Heart left ventricle (tissue), 16 donors: ENCODE measurements at regions not wholly inside any gene's neighbourhood (a gene's known extent, or its start where the extent isn't known, plus 50 kb on each side); places are given as distances from the start of the nearest gene placed in this dataset.

Source experiments
- ATAC-seq, 4 donors: fragments of 200-7000 bp; cut with Tn5 transposase; one replicate each; pipeline ENCODE4 v1.9.1; 2020 to 2022; ENCODE audit warnings: moderate library complexity in 4 of 4, mild to moderate bottlenecking in 3 of 4, moderate number of reproducible peaks in 1 of 4
- DNase-seq, 5 donors: peaks; one replicate each; pipeline ENCODE4 v3.0.0-alpha.2; 2020
- H3K27ac ChIP-seq, 12 donors: fragments of 200-600 bp; sonication (generic) in 4 of 12; one replicate each; pipeline versions ENCODE4 v1.5.0 to v1.8.0; 2016 to 2022; ENCODE audit warnings: mild to moderate bottlenecking in 2 of 12
- H3K27me3 ChIP-seq, 9 donors: fragments of 200-600 bp; sonication (generic) in 2 of 9; one replicate each; pipeline versions ENCODE4 v1.5.1 to v1.8.0; 2016 to 2022; ENCODE audit warnings: mild to moderate bottlenecking in 3 of 9
- H3K36me3 ChIP-seq, 9 donors: fragments of 200-600 bp; sonication (generic) in 2 of 9; one replicate each; pipeline versions ENCODE4 v1.5.0 to v1.8.0; 2018 to 2022; ENCODE audit warnings: mild to moderate bottlenecking in 2 of 9
- H3K4me1 ChIP-seq, 12 donors: fragments of 200-600 bp; sonication (generic) in 4 of 12; one replicate each; pipeline versions ENCODE4 v1.5.0 to v1.8.0; 2016 to 2022; ENCODE audit warnings: mild to moderate bottlenecking in 3 of 12
- H3K4me3 ChIP-seq, 12 donors: fragments of 200-600 bp; sonication (generic) in 4 of 12; one replicate each; pipeline versions ENCODE4 v1.5.0 to v1.8.0; 2017 to 2022; ENCODE audit warnings: mild to moderate bottlenecking in 9 of 12, moderate library complexity in 4 of 12
- H3K9me3 ChIP-seq, 12 donors: fragments of 200-600 bp; sonication (generic) in 4 of 12; one replicate each; pipeline versions ENCODE4 v1.5.0 to v1.8.0; 2016 to 2022; ENCODE audit warnings: mild to moderate bottlenecking in 1 of 12
- CTCF ChIP-seq, 12 donors: fragments of 200-600 bp; sonication (generic) in 4 of 12; IDR thresholded peaks; one replicate each; pipeline versions ENCODE4 v1.5.0 to v1.8.0; 2018 to 2022; ENCODE audit warnings: antibody characterized with exemption in 12 of 12, mild to moderate bottlenecking in 5 of 12
- POLR2A ChIP-seq, 2 donors: fragments of 450-650 bp; IDR thresholded peaks; one replicate each; pipeline ENCODE4 v1.6.1; 2017; ENCODE audit warnings: antibody characterized with exemption in 2 of 2, mild to moderate bottlenecking in 2 of 2, moderate library complexity in 2 of 2
- WGBS, 4 donors: extraction: QIAGEN DNeasy Blood & Tissue Kit in 2 of 4; methylation state at CpG; one replicate each; pipeline versions ENCODE4 v1.1.5 to v1.1.7; 2013 to 2018; 5-methylcytosine and 5-hydroxymethylcytosine counted together
- intact Hi-C, 10 donors: fragments of 100-400 bp; cut with DNase I; formaldehyde crosslinking; loops; one replicate each; pipeline versions ENCODE4 v1.11.1 to v1.14.2; 2022
- donor health status: ischemic (EF 13 %, LVEDD 7.1; RV severe dilation, severe dysfunction).
- donor health status: healthy with polysubstance abuse.
- donor health status: DM: no; HTN: yes; CAD: no.
- donor health status: DM: no; HTN: no; CAD: no.
- donor health status: ischemic (EF 25% LVEDD 6.9; RV normal size, moderate dysfunction).
- donor health status: ischemic (EF 25% LVEDD 5.7; RV mildly dilated, moderate dysfunction).
- donor health status: healthy.
- donor health status: DM: yes; HTN: yes; CAD: no.
- donor health status: ischemic (EF 35%, LVEDD 5.7; RV mildly dilated, moderate dysfunction).
- donor health status: nonischemic (EF 11% LVEDD 7.7; RV severe dilation, severe dysfunction).
- donor health status: DM: yes; HTN: yes; CAD: no.
- donor health status: PGD.
- donor health status: ischemic (EF 29% LVEDD 5.4; RV normal size, mild dysfunction).
- donor health status: nonischemic (EF 23%, LVEDD 6.1; RV moderate dilation, normal function).

- H3K9me3 ChIP-seq = no peaks in the 10 kb centered on the region
- no peak overlapping the region for H3K4me3 ChIP-seq
- no peaks in the 10 kb centered on the region for H3K36me3 ChIP-seq
- H3K27me3 ChIP-seq = no peaks in the 10 kb centered on the region
- H3K27ac ChIP-seq = no peak overlapping the region
- ATAC-seq (no peak), DNase-seq (no peak)
- intact Hi-C loops = no loop called here
- WGBS, 4 donors = 38 to 48% methylated on average over 7 of the region's 7 CpGs; no CpG with 5 or more reads in 2 of the 4 donors
- no peaks in the 10 kb centered on the region for H3K4me1 ChIP-seq
- TF ChIP-seq CTCF (IDR thresholded peaks at IDR 0.05) (no peak), POLR2A (IDR thresholded peaks at IDR 0.05) (no peak)
These were observed 573.1 kb upstream of the TSPY4 start for GRCh38 chrY:8764184-8764583.

DNA sequence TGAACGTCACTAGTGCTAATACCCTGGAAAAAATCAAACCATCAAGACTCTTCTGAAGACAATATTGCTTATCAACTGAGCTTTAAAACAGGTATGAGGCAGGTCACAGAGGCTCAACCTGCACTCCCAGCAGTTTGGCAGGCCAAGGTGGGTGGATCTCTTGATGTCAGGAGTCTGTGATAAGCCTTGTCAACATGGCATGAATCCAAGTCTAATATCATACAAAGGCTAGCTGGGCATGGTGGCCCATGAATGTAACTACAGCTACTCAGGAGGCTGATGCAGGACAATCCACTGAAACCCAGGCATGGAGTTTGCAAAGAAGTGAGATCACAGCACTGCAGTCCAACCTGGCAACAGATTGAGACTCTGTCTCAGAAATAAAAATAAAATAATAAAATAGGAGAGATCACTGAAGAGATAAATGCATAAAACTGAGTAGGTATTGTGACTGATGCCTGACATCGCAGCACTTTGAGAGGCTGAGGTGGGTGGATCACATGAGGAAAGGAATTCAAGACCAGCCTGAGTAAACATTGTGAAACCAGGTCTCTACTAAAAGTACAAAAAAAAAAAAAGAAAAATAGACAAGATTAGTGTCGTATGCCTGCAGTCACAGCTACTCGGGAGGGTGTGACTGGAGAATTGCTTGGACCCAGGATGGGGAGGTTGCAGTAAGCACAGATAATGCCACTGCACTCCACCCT lies 555.9 kb upstream of the TSPY4 start:
- no peaks in the 10 kb centered on the region for H3K4me1 ChIP-seq
- no peak overlapping the region for H3K27ac ChIP-seq
- ATAC-seq = no peak
- DNase-seq = no peak
- H3K4me3 ChIP-seq = no peak overlapping the region
- H3K9me3 ChIP-seq = no peaks in the 10 kb centered on the region
- WGBS, 4 donors = 66 to 70% methylated on average over 4 of the region's 4 CpGs; no CpG with 5 or more reads in 2 of the 4 donors
- TF ChIP-seq POLR2A (IDR thresholded peaks at IDR 0.05) (no peak), CTCF (IDR thresholded peaks at IDR 0.05) (no peak)
- H3K36me3 ChIP-seq = no peaks in the 10 kb centered on the region
- intact Hi-C loops = no loop called here
- H3K27me3 ChIP-seq = no peaks in the 10 kb centered on the region

- H3K4me1 ChIP-seq = no peaks in the 10 kb centered on the region
- H3K27me3 ChIP-seq = no peaks in the 10 kb centered on the region
- 45 to 61% methylated on average over 2 of the region's 2 CpGs; no CpG with 5 or more reads in 2 of the 4 donors for WGBS, 4 donors
- no peak overlapping the region for H3K4me3 ChIP-seq
- no peaks in the 10 kb centered on the region for H3K9me3 ChIP-seq
- ATAC-seq = no peak
- H3K36me3 ChIP-seq = no peaks in the 10 kb centered on the region
- intact Hi-C loops = no loop called here
- TF ChIP-seq POLR2A (IDR thresholded peaks at IDR 0.05) = no peak
- no peak for TF ChIP-seq CTCF (IDR thresholded peaks at IDR 0.05)
- DNase-seq = no peak
- no peak overlapping the region for H3K27ac ChIP-seq
These were observed 542.7 kb upstream of the TSPY4 start for GRCh38 chrY:8794561-8794960.

- H3K4me1 ChIP-seq = no peaks in the 10 kb centered on the region
- H3K27ac ChIP-seq = no peak overlapping the region
- TF ChIP-seq POLR2A (IDR thresholded peaks at IDR 0.05) (no peak), CTCF (IDR thresholded peaks at IDR 0.05) (no peak)
- intact Hi-C loops = no loop called here
- no peak overlapping the region for H3K4me3 ChIP-seq
- no peak for DNase-seq
- H3K9me3 ChIP-seq = no peaks in the 10 kb centered on the region
- no peak for ATAC-seq
- no peaks in the 10 kb centered on the region for H3K36me3 ChIP-seq
- H3K27me3 ChIP-seq = no peaks in the 10 kb centered on the region
- WGBS, 4 donors = 61 to 77% methylated on average over 3 of the region's 3 CpGs; no CpG with 5 or more reads in 2 of the 4 donors
These were observed 532.9 kb upstream of the TSPY4 start for GRCh38 chrY:8804317-8804716.
